ENCODE measurements at regions not wholly inside any gene's neighbourhood (a gene's known extent, or its start where the extent isn't known, plus 50 kb on each side); places are given as distances from the start of the nearest gene placed in this dataset.

DNA sequence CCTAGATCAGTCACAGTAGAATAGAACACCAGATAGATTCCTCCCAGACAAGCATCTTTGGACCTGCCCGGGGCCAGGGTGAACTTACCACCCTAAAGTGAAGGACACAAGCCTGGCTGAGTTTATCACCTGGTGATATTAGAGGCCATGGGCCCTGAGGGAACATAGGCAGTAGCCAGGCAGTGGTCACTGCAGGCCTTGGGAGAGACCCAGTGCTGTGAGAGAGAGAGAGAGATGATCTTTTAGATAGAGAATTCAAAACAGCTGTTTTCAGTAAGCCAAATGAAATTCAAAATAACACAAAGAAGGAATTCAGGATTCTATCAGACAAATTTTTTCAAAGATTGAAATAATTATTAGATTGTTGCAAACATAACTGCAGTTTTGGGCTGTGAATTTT, 1679.9 kb downstream of the EFNB2 start:
- Mint-ChIP-seq H3K27me3 (no peaks in the 10 kb centered on the region), H3K36me3 (ENCODE audit: low read depth) (no peaks in the 10 kb centered on the region), H3K9me3 (no peaks in the 10 kb centered on the region), H3K4me3 (no peak overlapping the region), H3K4me1 (ENCODE audit: low read depth) (no peaks in the 10 kb centered on the region), H3K27ac (no peak overlapping the region)
- ChIA-PET POLR2A (no interaction called here), CTCF (no interaction called here)
- intact Hi-C loops (cut with micrococcal nuclease) = no loop called here
- TF ChIP-seq, protein P1, sequence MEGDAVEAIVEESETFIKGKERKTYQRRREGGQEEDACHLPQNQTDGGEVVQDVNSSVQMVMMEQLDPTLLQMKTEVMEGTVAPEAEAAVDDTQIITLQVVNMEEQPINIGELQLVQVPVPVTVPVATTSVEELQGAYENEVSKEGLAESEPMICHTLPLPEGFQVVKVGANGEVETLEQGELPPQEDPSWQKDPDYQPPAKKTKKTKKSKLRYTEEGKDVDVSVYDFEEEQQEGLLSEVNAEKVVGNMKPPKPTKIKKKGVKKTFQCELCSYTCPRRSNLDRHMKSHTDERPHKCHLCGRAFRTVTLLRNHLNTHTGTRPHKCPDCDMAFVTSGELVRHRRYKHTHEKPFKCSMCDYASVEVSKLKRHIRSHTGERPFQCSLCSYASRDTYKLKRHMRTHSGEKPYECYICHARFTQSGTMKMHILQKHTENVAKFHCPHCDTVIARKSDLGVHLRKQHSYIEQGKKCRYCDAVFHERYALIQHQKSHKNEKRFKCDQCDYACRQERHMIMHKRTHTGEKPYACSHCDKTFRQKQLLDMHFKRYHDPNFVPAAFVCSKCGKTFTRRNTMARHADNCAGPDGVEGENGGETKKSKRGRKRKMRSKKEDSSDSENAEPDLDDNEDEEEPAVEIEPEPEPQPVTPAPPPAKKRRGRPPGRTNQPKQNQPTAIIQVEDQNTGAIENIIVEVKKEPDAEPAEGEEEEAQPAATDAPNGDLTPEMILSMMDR (IDR thresholded peaks at IDR 0.05) = no peak
- DNase-seq (no peak), ATAC-seq (no peak)

DNA sequence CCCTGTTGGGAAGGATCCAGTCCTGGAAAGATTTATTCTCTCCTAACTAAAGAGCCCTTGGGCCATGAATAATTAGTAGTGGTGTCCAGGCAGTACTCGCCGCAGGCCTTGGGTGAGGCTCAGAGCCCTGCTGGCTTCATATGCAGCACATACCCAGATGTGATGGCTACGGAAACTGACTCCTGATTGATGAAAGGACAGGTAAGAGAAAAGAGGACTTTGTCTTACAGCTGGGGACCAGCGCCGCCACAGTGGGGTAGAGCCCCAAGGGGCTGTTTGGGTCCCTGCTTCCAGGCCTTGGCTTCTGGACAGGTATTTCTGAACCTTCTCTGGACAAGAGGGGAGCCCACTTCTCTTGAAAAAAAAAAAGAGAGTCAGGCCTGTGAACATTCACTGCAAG, 1680.8 kb downstream of the EFNB2 start:
- no peaks in the 10 kb centered on the region for H3K36me3 Mint-ChIP-seq (ENCODE audit: low read depth)
- H3K27me3 Mint-ChIP-seq = no peaks in the 10 kb centered on the region
- H3K4me3 Mint-ChIP-seq = no peak overlapping the region
- intact Hi-C loops (cut with micrococcal nuclease) = no loop called here
- TF ChIP-seq, protein P1 (IDR thresholded peaks at IDR 0.05) = no peak
- H3K27ac Mint-ChIP-seq = no peak overlapping the region
- no peaks in the 10 kb centered on the region for H3K9me3 Mint-ChIP-seq
- ChIA-PET CTCF (no interaction called here), POLR2A (no interaction called here)
- no peak for DNase-seq
- no peak for ATAC-seq
- H3K4me1 Mint-ChIP-seq (ENCODE audit: low read depth) = no peaks in the 10 kb centered on the region

DNA sequence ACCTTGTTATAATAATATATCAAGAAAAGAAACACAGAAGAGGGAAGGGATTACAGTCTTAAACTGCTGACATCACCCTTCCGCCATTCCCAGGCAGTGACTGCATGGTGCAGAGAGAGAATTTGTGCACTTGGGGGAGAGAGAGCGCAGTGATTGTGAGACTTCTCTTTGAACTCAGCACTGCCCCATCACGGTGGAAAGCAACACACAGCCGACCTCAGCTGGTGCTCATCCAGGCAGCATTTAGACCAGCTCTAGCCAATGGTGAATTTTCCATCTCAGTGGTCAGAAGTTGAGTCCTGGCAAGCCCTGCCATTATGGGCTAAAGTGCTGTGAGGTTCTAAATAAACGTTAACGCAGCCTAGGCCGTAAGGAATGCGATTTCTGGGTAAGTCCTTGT, 1681.5 kb downstream of the EFNB2 start:
- H3K9me3 Mint-ChIP-seq = no peaks in the 10 kb centered on the region
- no peak overlapping the region for H3K27ac Mint-ChIP-seq
- H3K4me1 Mint-ChIP-seq (ENCODE audit: low read depth) = no peaks in the 10 kb centered on the region
- ChIA-PET CTCF (no interaction called here), POLR2A (no interaction called here)
- no peak overlapping the region for H3K4me3 Mint-ChIP-seq
- DNase-seq = no peak
- H3K36me3 Mint-ChIP-seq (ENCODE audit: low read depth) = no peaks in the 10 kb centered on the region
- TF ChIP-seq, protein P1 (IDR thresholded peaks at IDR 0.05) = no peak
- ATAC-seq = no peak
- intact Hi-C loops (cut with micrococcal nuclease) = no loop called here
- no peaks in the 10 kb centered on the region for H3K27me3 Mint-ChIP-seq

DNA sequence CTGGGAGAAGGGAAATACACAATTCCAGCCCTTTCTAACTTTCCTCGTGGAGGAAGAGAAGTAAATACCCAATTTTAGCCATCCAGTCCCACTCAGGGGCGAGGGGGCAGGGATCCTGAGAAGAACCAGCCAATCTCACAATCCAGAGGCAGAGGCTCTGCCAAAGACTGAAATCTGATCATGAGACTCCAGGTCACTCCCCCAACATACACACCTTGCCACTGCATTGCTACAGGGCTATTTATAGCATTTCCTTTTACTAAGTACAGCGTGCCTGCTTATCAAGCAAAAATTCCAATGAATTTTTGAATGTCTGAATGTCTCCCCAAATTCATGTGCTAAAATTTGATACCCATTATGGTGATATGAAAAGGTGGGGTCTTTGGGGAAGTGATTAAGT, 1687.5 kb downstream of the EFNB2 start:
- Mint-ChIP-seq H3K27ac (no peak overlapping the region), H3K4me1 (ENCODE audit: low read depth) (no peaks in the 10 kb centered on the region), H3K27me3 (no peaks in the 10 kb centered on the region), H3K4me3 (no peak overlapping the region), H3K36me3 (ENCODE audit: low read depth) (no peaks in the 10 kb centered on the region), H3K9me3 (no peaks in the 10 kb centered on the region)
- no peak for DNase-seq
- ATAC-seq = no peak
- ChIA-PET POLR2A (interaction anchor here (0.9 kb wide), 1 partner anchor 38 kb away, joined by 3 read pairs; no protein-coding TSS in a partner anchor), CTCF (no interaction called here)
- TF ChIP-seq, protein P1 (IDR thresholded peaks at IDR 0.05) = no peak
- intact Hi-C loops (cut with micrococcal nuclease) = no loop called here

DNA sequence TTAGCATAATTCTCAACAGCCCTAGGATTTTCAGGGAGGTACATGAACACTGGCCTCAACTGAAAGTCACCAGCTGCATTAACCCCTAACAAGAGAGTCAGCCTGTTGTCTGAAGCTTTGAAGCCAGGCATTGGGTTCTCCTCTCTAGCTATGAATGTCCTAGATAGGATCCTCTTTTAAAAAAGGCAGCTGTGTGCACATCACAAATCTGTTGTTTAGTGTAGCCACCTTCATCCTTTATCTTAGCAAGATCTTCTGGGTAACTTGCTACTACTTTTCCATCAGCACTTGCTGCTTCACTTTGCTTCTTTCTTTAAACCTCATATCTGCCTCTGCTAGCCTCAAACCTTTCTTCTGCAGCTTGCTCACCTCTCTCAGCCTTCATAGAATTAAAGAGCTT, 1692.1 kb downstream of the EFNB2 start:
- H3K9me3 Mint-ChIP-seq = no peaks in the 10 kb centered on the region
- H3K4me1 Mint-ChIP-seq (ENCODE audit: low read depth) = no peaks in the 10 kb centered on the region

More for the DNA sequence above, 1692.1 kb downstream of the EFNB2 start:
- no peaks in the 10 kb centered on the region for H3K27me3 Mint-ChIP-seq
- ATAC-seq = no peak
- no peak overlapping the region for H3K27ac Mint-ChIP-seq
- H3K4me3 Mint-ChIP-seq = no peak overlapping the region
- CTCF ChIA-PET = no interaction called here
- DNase-seq = no peak
- TF ChIP-seq, protein P1 (IDR thresholded peaks at IDR 0.05) = no peak
- no peaks in the 10 kb centered on the region for H3K36me3 Mint-ChIP-seq (ENCODE audit: low read depth)
- POLR2A ChIA-PET = no interaction called here
- intact Hi-C loops (cut with micrococcal nuclease) = no loop called here

All from activated CD8-positive, alpha-beta T cell treated with anti-CD3 and anti-CD28 coated beads for 36 hours (primary cell).